ENCODE measurements at regions not wholly inside any gene's neighbourhood (a gene's known extent, or its start where the extent isn't known, plus 50 kb on each side); places are given as distances from the start of the nearest gene placed in this dataset.

GRCh38 chr3:76723366-76723765 lies 316.5 kb upstream of the ROBO2 start:
- Histone ChIP-seq H3K9me3 (replicated peaks; ENCODE audit: low read length) (peaks cover 6% of the 10 kb centered on the region), H3K36me3 (ENCODE audit: insufficient read depth, low read length) (no peaks in the 10 kb centered on the region), H3K4me1 (ENCODE audit: control insufficient read depth, insufficient read depth, low read length) (no peaks in the 10 kb centered on the region), H3K9ac (ENCODE audit: low read depth, low read length) (no peak overlapping the region), H3K4me2 (ENCODE audit: low read length) (no peak overlapping the region), H3K27me3 (ENCODE audit: control insufficient read depth, insufficient read depth, low read length) (no peaks in the 10 kb centered on the region), H3K4me3 (ENCODE audit: low read length) (no peak overlapping the region)

- no peak overlapping the region for H3K9ac ChIP-seq (ENCODE audit: low read depth, low read length)
- H3K4me3 ChIP-seq (ENCODE audit: low read length) = no peak overlapping the region
- H3K4me1 ChIP-seq (ENCODE audit: control insufficient read depth, insufficient read depth, low read length) = no peaks in the 10 kb centered on the region
- H3K9me3 ChIP-seq (replicated peaks; ENCODE audit: low read length) = peaks cover 6% of the 10 kb centered on the region
- no peaks in the 10 kb centered on the region for H3K27me3 ChIP-seq (ENCODE audit: control insufficient read depth, insufficient read depth, low read length)
- H3K36me3 ChIP-seq (ENCODE audit: insufficient read depth, low read length) = no peaks in the 10 kb centered on the region
- H3K4me2 ChIP-seq (ENCODE audit: low read length) = no peak overlapping the region
These were observed 315.8 kb upstream of the ROBO2 start for GRCh38 chr3:76724075-76724474.

GRCh38 chr3:76724706-76725105 lies 315.2 kb upstream of the ROBO2 start:
- no peaks in the 10 kb centered on the region for H3K27me3 ChIP-seq (ENCODE audit: control insufficient read depth, insufficient read depth, low read length)
- no peaks in the 10 kb centered on the region for H3K4me1 ChIP-seq (ENCODE audit: control insufficient read depth, insufficient read depth, low read length)
- H3K4me3 ChIP-seq (ENCODE audit: low read length) = no peak overlapping the region
- H3K36me3 ChIP-seq (ENCODE audit: insufficient read depth, low read length) = no peaks in the 10 kb centered on the region
- H3K4me2 ChIP-seq (ENCODE audit: low read length) = no peak overlapping the region
- no peak overlapping the region for H3K9ac ChIP-seq (ENCODE audit: low read depth, low read length)
- peaks cover 6% of the 10 kb centered on the region for H3K9me3 ChIP-seq (replicated peaks; ENCODE audit: low read length)

- H3K9ac ChIP-seq (ENCODE audit: low read depth, low read length) = no peak overlapping the region
- H3K9me3 ChIP-seq (replicated peaks; ENCODE audit: low read length) = peaks cover 3% of the 10 kb centered on the region
- no peak overlapping the region for H3K4me2 ChIP-seq (ENCODE audit: low read length)
- no peaks in the 10 kb centered on the region for H3K27me3 ChIP-seq (ENCODE audit: control insufficient read depth, insufficient read depth, low read length)
- H3K4me1 ChIP-seq (ENCODE audit: control insufficient read depth, insufficient read depth, low read length) = no peaks in the 10 kb centered on the region
- H3K4me3 ChIP-seq (ENCODE audit: low read length) = no peak overlapping the region
- no peaks in the 10 kb centered on the region for H3K36me3 ChIP-seq (ENCODE audit: insufficient read depth, low read length)
These were observed 313.9 kb upstream of the ROBO2 start for GRCh38 chr3:76726034-76726433.

- Histone ChIP-seq H3K27me3 (ENCODE audit: control insufficient read depth, insufficient read depth, low read length) (no peaks in the 10 kb centered on the region), H3K9me3 (replicated peaks; ENCODE audit: low read length) (peaks cover 3% of the 10 kb centered on the region), H3K4me1 (ENCODE audit: control insufficient read depth, insufficient read depth, low read length) (no peaks in the 10 kb centered on the region), H3K4me2 (ENCODE audit: low read length) (no peak overlapping the region), H3K36me3 (ENCODE audit: insufficient read depth, low read length) (no peaks in the 10 kb centered on the region), H3K4me3 (ENCODE audit: low read length) (no peak overlapping the region), H3K9ac (ENCODE audit: low read depth, low read length) (no peak overlapping the region)
These were observed 311.5 kb upstream of the ROBO2 start for GRCh38 chr3:76728426-76728825.

GRCh38 chr3:76731471-76731870 lies 308.4 kb upstream of the ROBO2 start:
- no peak overlapping the region for H3K9ac ChIP-seq (ENCODE audit: low read depth, low read length)

GRCh38 chr3:76733073-76733759 lies 306.7 kb upstream of the ROBO2 start:
- Histone ChIP-seq H3K4me2 (ENCODE audit: low read length) (no peak overlapping the region), H3K4me3 (ENCODE audit: low read length) (no peak overlapping the region), H3K9me3 (replicated peaks; ENCODE audit: low read length) (no peaks in the 10 kb centered on the region), H3K9ac (ENCODE audit: low read depth, low read length) (no peak overlapping the region), H3K4me1 (ENCODE audit: control insufficient read depth, insufficient read depth, low read length) (no peaks in the 10 kb centered on the region), H3K27me3 (ENCODE audit: control insufficient read depth, insufficient read depth, low read length) (no peaks in the 10 kb centered on the region), H3K36me3 (ENCODE audit: insufficient read depth, low read length) (no peaks in the 10 kb centered on the region)

More at GRCh38 chr3:76731471-76731870, 308.4 kb upstream of the ROBO2 start:
- Histone ChIP-seq H3K36me3 (ENCODE audit: insufficient read depth, low read length) (no peaks in the 10 kb centered on the region), H3K9me3 (replicated peaks; ENCODE audit: low read length) (no peaks in the 10 kb centered on the region), H3K4me1 (ENCODE audit: control insufficient read depth, insufficient read depth, low read length) (no peaks in the 10 kb centered on the region), H3K4me2 (ENCODE audit: low read length) (no peak overlapping the region), H3K27me3 (ENCODE audit: control insufficient read depth, insufficient read depth, low read length) (no peaks in the 10 kb centered on the region), H3K4me3 (ENCODE audit: low read length) (no peak overlapping the region)

GRCh38 chr3:76735152-76735551 lies 304.7 kb upstream of the ROBO2 start:
- Histone ChIP-seq H3K4me1 (ENCODE audit: control insufficient read depth, insufficient read depth, low read length) (no peaks in the 10 kb centered on the region), H3K36me3 (ENCODE audit: insufficient read depth, low read length) (no peaks in the 10 kb centered on the region), H3K4me3 (ENCODE audit: low read length) (no peak overlapping the region), H3K9me3 (replicated peaks; ENCODE audit: low read length) (no peaks in the 10 kb centered on the region), H3K27me3 (ENCODE audit: control insufficient read depth, insufficient read depth, low read length) (no peaks in the 10 kb centered on the region), H3K4me2 (ENCODE audit: low read length) (no peak overlapping the region), H3K9ac (ENCODE audit: low read depth, low read length) (no peak overlapping the region)

GRCh38 chr3:76753599-76753998 lies 286.3 kb upstream of the ROBO2 start:
- H3K36me3 ChIP-seq (ENCODE audit: insufficient read depth, low read length) = no peaks in the 10 kb centered on the region
- H3K27me3 ChIP-seq (ENCODE audit: control insufficient read depth, insufficient read depth, low read length) = no peaks in the 10 kb centered on the region
- no peak overlapping the region for H3K4me2 ChIP-seq (ENCODE audit: low read length)
- H3K9me3 ChIP-seq (replicated peaks; ENCODE audit: low read length) = no peaks in the 10 kb centered on the region
- no peaks in the 10 kb centered on the region for H3K4me1 ChIP-seq (ENCODE audit: control insufficient read depth, insufficient read depth, low read length)
- no peak overlapping the region for H3K4me3 ChIP-seq (ENCODE audit: low read length)
- no peak overlapping the region for H3K9ac ChIP-seq (ENCODE audit: low read depth, low read length)

- no peak overlapping the region for H3K9ac ChIP-seq (ENCODE audit: low read depth, low read length)
- no peaks in the 10 kb centered on the region for H3K9me3 ChIP-seq (replicated peaks; ENCODE audit: low read length)
- H3K4me3 ChIP-seq (ENCODE audit: low read length) = no peak overlapping the region
- H3K4me1 ChIP-seq (ENCODE audit: control insufficient read depth, insufficient read depth, low read length) = no peaks in the 10 kb centered on the region
- no peaks in the 10 kb centered on the region for H3K27me3 ChIP-seq (ENCODE audit: control insufficient read depth, insufficient read depth, low read length)
- H3K36me3 ChIP-seq (ENCODE audit: insufficient read depth, low read length) = no peaks in the 10 kb centered on the region
- no peak overlapping the region for H3K4me2 ChIP-seq (ENCODE audit: low read length)
These were observed 285.7 kb upstream of the ROBO2 start for GRCh38 chr3:76754247-76754646.

- no peak overlapping the region for H3K4me2 ChIP-seq (ENCODE audit: low read length)
- H3K9me3 ChIP-seq (replicated peaks; ENCODE audit: low read length) = no peaks in the 10 kb centered on the region
- H3K4me3 ChIP-seq (ENCODE audit: low read length) = no peak overlapping the region
- no peaks in the 10 kb centered on the region for H3K4me1 ChIP-seq (ENCODE audit: control insufficient read depth, insufficient read depth, low read length)
- H3K27me3 ChIP-seq (ENCODE audit: control insufficient read depth, insufficient read depth, low read length) = no peaks in the 10 kb centered on the region
- H3K36me3 ChIP-seq (ENCODE audit: insufficient read depth, low read length) = no peaks in the 10 kb centered on the region
- H3K9ac ChIP-seq (ENCODE audit: low read depth, low read length) = no peak overlapping the region
These were observed 283.3 kb upstream of the ROBO2 start for GRCh38 chr3:76756577-76756976.

- peaks cover 1% of the 10 kb centered on the region for H3K9me3 ChIP-seq (replicated peaks; ENCODE audit: low read length)
- H3K4me2 ChIP-seq (ENCODE audit: low read length) = no peak overlapping the region
- no peak overlapping the region for H3K4me3 ChIP-seq (ENCODE audit: low read length)
- H3K27me3 ChIP-seq (ENCODE audit: control insufficient read depth, insufficient read depth, low read length) = no peaks in the 10 kb centered on the region
- no peaks in the 10 kb centered on the region for H3K36me3 ChIP-seq (ENCODE audit: insufficient read depth, low read length)
- no peaks in the 10 kb centered on the region for H3K4me1 ChIP-seq (ENCODE audit: control insufficient read depth, insufficient read depth, low read length)
- no peak overlapping the region for H3K9ac ChIP-seq (ENCODE audit: low read depth, low read length)
These were observed 279.6 kb upstream of the ROBO2 start for GRCh38 chr3:76760336-76760735.
